Iris pigment epithelial cell (primary cell): ENCODE measurements at regions not wholly inside any gene's neighbourhood (a gene's known extent, or its start where the extent isn't known, plus 50 kb on each side); places are given as distances from the start of the nearest gene placed in this dataset.
"Not testable (repeated sequence)": the region's sequence is repeated elsewhere in the genome, so short reads cannot be mapped to it uniquely, and the experiment has no call there.

Experiments
- DNase-seq: peaks from one replicate; pipeline ENCODE4 v3.0.0-alpha.2; 2011; ENCODE audit warnings: low read depth

DNA sequence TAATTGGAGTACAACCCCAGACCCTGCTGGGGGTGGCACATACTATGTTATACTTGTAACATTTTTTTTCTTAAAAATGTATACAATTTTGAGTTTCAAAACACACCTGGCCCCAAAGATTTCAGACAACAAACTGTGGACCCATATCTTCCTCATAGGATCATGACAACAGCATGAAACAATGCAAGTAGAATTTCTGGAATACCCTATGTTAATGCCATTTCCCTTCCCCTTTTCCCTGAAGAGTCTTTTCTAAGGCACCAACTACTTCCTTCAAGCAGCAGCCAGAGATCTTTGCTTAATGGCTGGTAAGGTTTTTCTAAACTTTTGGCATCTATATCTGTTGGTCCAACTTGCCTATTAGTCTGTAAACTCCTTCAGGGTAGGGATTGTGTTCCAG, 99.9 kb upstream of the SERBP1 start:
- no peak for DNase-seq

DNA sequence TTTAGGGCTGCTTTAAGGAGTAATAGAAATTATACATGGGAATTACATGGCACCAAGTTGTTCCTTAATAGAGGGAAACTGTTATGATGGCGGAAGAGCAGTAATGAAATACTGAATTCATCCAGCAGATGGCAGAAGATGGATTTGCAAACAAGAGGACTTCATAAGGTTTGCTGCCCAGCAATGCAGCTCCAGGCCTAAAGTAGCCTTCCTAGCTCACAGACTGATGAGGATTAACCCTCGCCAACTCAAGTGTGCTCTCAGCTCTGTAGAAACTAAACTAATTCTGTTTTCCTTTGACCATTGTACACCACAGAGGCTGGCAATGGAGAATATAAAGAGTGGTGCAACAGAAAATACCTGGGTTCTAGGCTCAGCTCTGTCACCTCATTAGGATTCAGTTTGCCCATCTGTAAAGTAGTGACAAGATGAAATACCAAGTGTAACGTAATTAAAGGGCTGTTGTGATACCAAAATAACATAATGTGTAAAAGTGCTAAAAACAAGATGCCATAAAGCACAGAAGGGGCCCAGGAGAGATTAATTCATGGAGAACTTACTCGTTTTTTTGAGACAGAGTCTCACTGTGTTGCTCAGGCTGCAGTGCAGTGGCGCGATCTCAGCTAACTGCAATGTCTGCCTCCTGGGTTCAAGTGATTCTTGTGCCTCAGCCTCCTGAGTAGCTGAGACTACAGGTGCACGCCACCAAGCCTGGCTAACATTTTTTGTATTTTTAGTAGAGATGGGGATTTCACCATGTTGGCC, 102.4 kb upstream of the SERBP1 start:
- peak; percentile 91 for DNase-seq

GRCh38 chr1:67534627-67535065, 104.4 kb upstream of the SERBP1 start:
- DNase-seq, result peak; percentile 78

DNA sequence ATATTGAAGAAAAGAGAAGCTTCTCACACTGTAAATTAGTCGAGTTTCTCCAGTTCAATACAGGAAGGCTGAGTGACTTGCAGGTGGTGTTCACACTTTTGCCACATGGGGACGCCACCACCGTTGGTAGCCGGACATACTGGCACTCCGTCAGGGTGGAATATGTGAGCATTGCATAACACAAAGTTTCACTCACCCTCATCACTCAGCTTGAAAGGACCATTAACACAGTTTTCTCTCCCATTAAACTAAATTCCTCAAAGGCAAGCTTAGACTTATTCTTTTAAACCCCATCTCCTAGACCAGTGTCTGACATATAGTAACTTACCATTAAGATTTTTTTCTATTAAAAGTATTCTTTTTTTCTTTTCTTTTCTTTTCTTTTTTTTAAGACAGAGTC, 105.3 kb upstream of the SERBP1 start:
- peak; percentile 92 for DNase-seq

DNA sequence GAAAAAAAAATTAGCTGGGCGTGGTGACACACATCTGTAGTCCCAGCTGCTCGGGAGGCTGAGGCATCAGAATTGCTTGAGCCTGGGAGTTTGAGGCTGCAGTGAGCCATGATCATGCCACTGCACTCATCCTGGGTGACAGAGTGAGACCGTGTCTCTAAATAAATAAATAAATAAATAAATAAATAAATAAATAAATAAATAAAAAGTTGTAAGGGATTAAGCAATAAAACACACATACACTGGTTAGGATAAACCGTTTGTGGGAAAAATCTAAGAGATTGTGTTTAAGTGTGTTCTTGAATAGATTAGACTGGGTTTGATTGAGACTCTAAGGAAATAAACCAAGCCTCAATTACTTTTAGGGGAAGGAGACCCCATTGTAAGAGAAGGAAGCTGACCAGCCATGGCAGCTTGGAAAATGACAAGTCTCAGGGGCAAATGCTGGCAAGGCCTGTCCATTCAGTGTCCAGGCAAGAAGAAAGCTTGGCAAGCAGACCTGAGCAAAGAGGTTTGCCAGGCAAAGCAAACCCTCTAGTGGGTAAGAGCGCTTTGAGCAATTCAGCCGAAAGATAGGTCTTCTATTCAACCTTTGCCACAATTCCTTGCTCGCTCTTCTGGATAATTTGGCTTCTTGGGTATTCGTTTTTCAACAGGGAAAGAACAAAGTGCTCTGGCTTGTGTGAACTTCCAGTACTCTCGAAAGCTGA, 106.9 kb upstream of the SERBP1 start:
- no peak for DNase-seq

GRCh38 chr1:67537667-67538018, 107.4 kb upstream of the SERBP1 start:
- DNase-seq, result no peak

GRCh38 chr1:67540025-67540732, 110.0 kb upstream of the SERBP1 start:
- DNase-seq, result no peak

- DNase-seq, result peak; percentile 39
Measured at GRCh38 chr1:67540733-67541125, 110.5 kb upstream of the SERBP1 start.

- no peak for DNase-seq
Measured at GRCh38 chr1:67542747-67543146, 112.5 kb upstream of the SERBP1 start.

- peak; percentile 71 for DNase-seq
Measured at GRCh38 chr1:67544921-67545320, 114.7 kb upstream of the SERBP1 start.

DNA sequence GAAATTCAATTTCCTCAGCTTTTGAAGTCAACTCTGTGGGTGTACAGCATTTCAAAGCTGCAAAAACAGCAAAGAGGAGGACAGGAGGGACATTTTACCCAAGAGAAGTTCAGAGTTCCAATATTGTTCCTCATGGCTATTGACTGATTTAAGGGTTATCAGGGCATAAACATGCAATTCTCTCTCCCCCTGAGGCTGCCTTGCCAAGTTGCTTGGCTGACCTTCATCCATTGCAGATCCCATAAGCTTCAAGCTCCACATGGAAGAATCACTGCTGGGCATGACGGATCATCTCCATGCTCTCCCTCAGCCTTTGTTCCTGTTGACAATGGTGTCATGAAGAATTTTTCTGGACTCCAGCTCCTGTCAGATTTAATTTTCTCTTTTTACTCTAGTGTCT, 115.2 kb upstream of the SERBP1 start:
- DNase-seq, result no peak

GRCh38 chr1:67551375-67551774, 121.2 kb upstream of the SERBP1 start:
- no peak for DNase-seq

GRCh38 chr1:67552336-67552759, 122.1 kb upstream of the SERBP1 start:
- no peak for DNase-seq

GRCh38 chr1:67554204-67554603, 124.0 kb upstream of the SERBP1 start:
- DNase-seq, result not testable (repeated sequence)

DNA sequence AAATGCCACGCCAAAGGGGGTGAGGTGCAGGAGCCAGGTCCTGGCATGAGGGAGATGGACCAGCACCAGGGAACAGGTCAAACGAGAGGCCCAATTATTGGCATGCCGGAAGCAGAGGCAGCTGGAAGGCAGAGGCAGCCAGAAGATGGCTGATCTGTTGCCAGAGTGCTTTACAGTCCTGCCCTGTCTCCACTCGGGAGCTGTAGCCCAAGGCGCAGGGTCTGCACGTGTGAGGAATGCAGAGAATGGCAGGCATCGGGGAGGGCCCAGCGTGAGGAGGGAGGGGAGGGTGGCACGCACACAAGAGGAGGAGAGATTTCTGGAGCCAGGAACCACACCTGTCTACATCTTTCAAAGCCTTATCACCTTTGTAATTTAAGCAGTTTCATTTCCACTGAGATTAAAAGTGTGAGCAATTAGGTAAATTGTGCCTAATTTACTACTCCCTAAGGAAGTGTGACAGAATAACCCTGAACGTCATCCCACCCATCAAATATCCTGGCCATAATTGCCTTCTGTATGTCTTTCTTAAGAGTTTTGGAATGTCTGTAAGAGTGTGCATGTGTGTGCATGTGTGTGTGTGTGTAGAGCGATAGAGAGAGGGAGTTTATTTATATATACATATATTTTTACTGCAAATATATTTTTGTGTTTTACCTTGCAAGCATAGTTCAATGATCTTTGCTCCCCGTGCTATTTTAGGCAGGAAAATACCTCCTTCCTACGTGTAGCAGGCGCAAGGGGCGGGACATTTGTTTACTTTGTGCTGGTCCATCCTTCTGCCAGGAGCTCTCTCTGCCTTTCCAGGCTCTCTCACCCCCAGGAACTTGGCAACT, 125.5 kb upstream of the SERBP1 start:
- no peak for DNase-seq

DNA sequence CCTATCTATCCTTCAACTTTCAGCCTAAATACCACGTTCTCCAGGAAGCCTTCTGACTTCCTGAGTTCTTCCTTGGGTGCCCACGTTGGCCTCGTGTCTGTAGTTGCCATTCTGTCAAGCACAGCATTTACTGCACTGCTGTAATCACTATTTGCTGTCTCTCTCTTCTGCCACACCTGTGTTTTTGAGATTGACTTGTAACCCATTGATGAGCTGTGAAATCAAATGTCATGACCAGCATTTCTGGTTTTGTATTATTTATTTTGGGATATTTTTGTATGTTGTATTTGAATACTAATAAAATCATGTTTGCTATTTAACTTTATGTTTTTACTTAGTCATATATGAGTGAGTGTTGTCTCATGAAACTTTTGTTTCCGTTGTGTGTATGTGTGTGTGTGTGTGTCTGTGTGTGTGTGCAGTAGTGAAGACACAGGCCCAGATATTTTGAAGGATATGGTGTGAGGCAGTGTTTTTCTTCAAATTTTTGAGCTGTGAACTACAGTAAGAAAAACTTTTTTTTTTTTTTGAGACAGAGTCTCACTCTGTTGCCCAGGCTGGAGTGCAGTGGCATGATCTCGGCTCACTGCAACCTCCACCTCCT, 126.2 kb upstream of the SERBP1 start:
- DNase-seq, result no peak

GRCh38 chr1:67557696-67558448, 127.1 kb upstream of the GADD45A start:
- DNase-seq, result no peak

DNA sequence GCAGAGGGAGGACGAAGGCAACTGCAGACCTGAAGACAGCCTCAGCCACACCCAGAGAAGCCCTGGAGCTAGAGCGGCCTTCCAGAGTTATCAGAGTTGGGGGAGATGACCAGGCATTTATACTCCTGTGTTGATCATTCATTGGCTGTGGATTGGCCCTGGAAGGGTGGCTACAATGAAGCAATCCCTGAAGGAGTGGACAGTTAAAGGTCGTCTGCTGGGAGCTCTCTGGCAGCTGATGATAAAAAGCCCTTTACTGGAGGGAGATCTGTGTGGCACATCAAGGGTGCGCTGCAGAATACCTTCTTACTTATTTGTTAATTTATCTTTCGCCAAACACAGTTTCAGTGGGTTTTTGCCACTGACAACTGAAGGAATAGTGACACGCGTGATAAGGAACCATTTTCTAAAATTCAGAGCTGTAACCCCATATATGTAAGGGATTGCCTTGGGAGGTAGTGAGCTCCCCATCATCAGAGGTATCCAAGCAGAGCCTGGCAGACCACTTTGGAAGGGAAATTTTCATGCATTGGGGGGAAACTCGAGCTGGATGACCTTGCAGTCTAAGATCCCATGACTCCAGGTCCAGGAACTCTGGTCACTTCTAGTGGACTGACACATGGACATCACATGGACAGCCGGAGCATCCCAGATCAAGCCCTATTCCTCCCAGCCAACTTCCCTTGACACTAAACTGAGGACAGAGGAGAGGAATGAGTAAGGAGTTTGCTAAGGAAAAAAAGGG, 126.4 kb upstream of the GADD45A start:
- no peak for DNase-seq

DNA sequence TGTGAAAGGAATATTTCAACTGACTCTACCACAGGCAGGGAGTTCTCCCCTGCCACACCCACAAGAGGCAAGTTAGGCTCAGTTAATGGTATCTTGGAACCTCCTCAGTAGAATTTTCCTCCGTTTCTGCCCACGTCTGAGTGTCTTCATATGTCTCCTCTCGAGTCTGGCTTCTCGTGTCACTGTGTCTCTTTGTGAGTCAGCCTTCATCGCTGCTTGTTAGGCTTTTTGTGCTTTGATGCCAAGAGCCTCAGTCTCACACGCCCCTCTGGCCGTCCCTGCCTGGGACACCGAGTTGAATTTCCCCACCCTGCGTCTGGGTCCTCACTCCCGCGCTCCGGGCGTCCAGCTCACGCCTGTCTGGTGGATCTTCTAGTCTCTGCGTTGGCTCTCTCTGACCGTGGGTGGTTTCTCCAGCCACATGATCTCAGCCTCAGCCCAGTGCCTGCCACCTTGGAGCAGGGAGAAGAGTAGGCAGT, 125.7 kb upstream of the GADD45A start:
- peak; percentile 51 for DNase-seq
